H1 (cell line): ENCODE measurements at regions not wholly inside any gene's neighbourhood (a gene's known extent, or its start where the extent isn't known, plus 50 kb on each side); places are given as distances from the start of the nearest gene placed in this dataset.

ENCODE experiments used
- CTCF ChIA-PET: fragments of 300-600 bp; sonication (Branson Sonifier 250); formaldehyde crosslinking; loops from one replicate; lab custom pipeline; 2021; ENCODE audit not compliant: partially characterized antibody; lab: Charles Lee
- POLR2A ChIA-PET: fragments of 300-600 bp; sonication (Branson Sonifier 250); formaldehyde crosslinking; loops from one replicate; lab custom pipeline; 2021; ENCODE audit warnings: inconsistent platforms; ENCODE audit not compliant: partially characterized antibody; lab: Charles Lee
- DNase-seq, 2 experiments: peaks; one replicate each; pipeline versions ENCODE4 v3.0.0 to v3.0.0-alpha.2; 2010 to 2022; ENCODE audit warnings: low spot score in 2 of 2, low read depth in 1 of 2, mixed read lengths in 1 of 2
- FAIRE-seq: peaks from 2 replicates; lab custom pipeline; 2011; peaks lifted over from hg19 to GRCh38; lab: Jason Lieb, UNC
- H2AFZ ChIP-seq: 2 replicates; pipeline ENCODE4 v1.8.1; 2012; ENCODE audit warnings: low read length, inconsistent platforms
- H2AK5ac ChIP-seq: 2 replicates; pipeline ENCODE4 v1.6.1; 2013; ENCODE audit warnings: low read depth, low read length
- H2BK120ac ChIP-seq: replicated peaks from 2 replicates; pipeline ENCODE3; 2013; ENCODE audit warnings: low read depth, low read length, inconsistent platforms
- H2BK12ac ChIP-seq: 2 replicates; pipeline ENCODE4 v1.6.1; 2013; ENCODE audit warnings: low read depth, low read length
- H2BK15ac ChIP-seq: 2 replicates; pipeline ENCODE4 v1.6.1; 2013; ENCODE audit warnings: low read length
- H2BK20ac ChIP-seq: 2 replicates; pipeline ENCODE4 v1.6.1; 2013; ENCODE audit warnings: low read length
- H2BK5ac ChIP-seq: 2 replicates; pipeline ENCODE4 v1.6.1; 2013; ENCODE audit warnings: low read depth, low read length
- H3K14ac ChIP-seq: 2 replicates; pipeline ENCODE4 v1.6.1; 2013; ENCODE audit warnings: inconsistent platforms; ENCODE audit not compliant: insufficient read length
- H3K18ac ChIP-seq: 2 replicates; pipeline ENCODE4 v1.6.1; 2013; ENCODE audit warnings: low read length; ENCODE audit errors: extremely low read depth
- H3K23ac ChIP-seq: 2 replicates; pipeline ENCODE4 v1.6.1; 2013; ENCODE audit warnings: inconsistent platforms; ENCODE audit not compliant: insufficient read length
- H3K23me2 ChIP-seq: 2 replicates; pipeline ENCODE4 v1.6.1; 2013; ENCODE audit warnings: low read depth, low read length
- H3K27ac ChIP-seq: 2 replicates; pipeline ENCODE4 v1.6.1; 2011; ENCODE audit warnings: low read depth, low read length, inconsistent platforms
- H3K27me3 ChIP-seq, 4 experiments: replicated peaks in 1 of 4; 1 replicate in 1 of 4; 2 replicates in 3 of 4; pipeline versions ENCODE4 v1.6.1 to v1.8.1; 2011 to 2013; ENCODE audit warnings: low read length in 3 of 4, mild to moderate bottlenecking in 3 of 4, inconsistent platforms in 2 of 4, mixed read lengths in 2 of 4, moderate library complexity in 1 of 4; ENCODE audit not compliant: control insufficient read depth in 3 of 4, insufficient read depth in 3 of 4; ENCODE audit errors: extremely low read depth in 1 of 4
- H3K36me3 ChIP-seq, 4 experiments: 2 replicates each; pipeline versions ENCODE4 v1.6.1 to v1.8.1; 2011 to 2013; ENCODE audit warnings: mild to moderate bottlenecking in 4 of 4, low read length in 3 of 4, moderate library complexity in 2 of 4, control low read depth in 1 of 4, inconsistent platforms in 1 of 4; ENCODE audit not compliant: insufficient read depth in 4 of 4, control insufficient read depth in 2 of 4
- H3K4ac ChIP-seq: replicated peaks from 2 replicates; pipeline ENCODE3; 2013; ENCODE audit warnings: low read length, low read depth, mixed read lengths, inconsistent platforms; ENCODE audit not compliant: insufficient read length
- H3K4me1 ChIP-seq, 4 experiments: replicated peaks in 1 of 4; 1 replicate in 1 of 4; 2 replicates in 3 of 4; pipeline versions ENCODE4 v1.6.1 to v1.8.1; 2011 to 2013; ENCODE audit warnings: low read length in 3 of 4, inconsistent platforms in 2 of 4, mixed read lengths in 1 of 4; ENCODE audit not compliant: insufficient read depth in 4 of 4, control insufficient read depth in 3 of 4
- H3K4me2 ChIP-seq, 2 experiments: 2 replicates each; pipeline versions ENCODE4 v1.6.1 to v1.8.1; 2011 to 2013; ENCODE audit warnings: low read depth in 2 of 2, low read length in 2 of 2, control low read depth in 1 of 2, inconsistent platforms in 1 of 2, mild to moderate bottlenecking in 1 of 2; ENCODE audit not compliant: insufficient read depth in 1 of 2
- H3K4me3 ChIP-seq, 4 experiments: fragments of 200-600, 300-600 bp in 1 of 4; sonication (generic), shearing (Covaris generic), sonication (Bioruptor Twin) in 1 of 4; 2 replicates each; pipeline versions ENCODE4 v1.5.1 to v1.8.1; 2011 to 2016; ENCODE audit warnings: low read length in 4 of 4, low read depth in 3 of 4, control low read depth in 2 of 4, inconsistent platforms in 2 of 4, mild to moderate bottlenecking in 2 of 4, mixed read lengths in 1 of 4, moderate library complexity in 1 of 4; ENCODE audit not compliant: insufficient read depth in 2 of 4; ENCODE audit errors: extremely low read depth in 1 of 4
- H3K56ac ChIP-seq: replicated peaks from 2 replicates; pipeline ENCODE3; 2013; ENCODE audit warnings: low read depth, mild to moderate bottlenecking, mixed read lengths, low read length, inconsistent platforms; ENCODE audit not compliant: insufficient read length
- H3K79me1 ChIP-seq: 2 replicates; pipeline ENCODE4 v1.6.1; 2013; ENCODE audit warnings: low read depth, low read length, control low read depth
- H3K79me2 ChIP-seq, 2 experiments: 2 replicates each; pipeline versions ENCODE4 v1.6.1 to v1.8.1; 2012 to 2013; ENCODE audit warnings: low read length in 2 of 2, mild to moderate bottlenecking in 2 of 2, inconsistent platforms in 1 of 2; ENCODE audit not compliant: insufficient read depth in 2 of 2, control insufficient read depth in 1 of 2
- H3K9ac ChIP-seq, 4 experiments: replicated peaks in 1 of 4; 1 replicate in 1 of 4; 2 replicates in 3 of 4; pipeline versions ENCODE4 v1.6.1 to v1.8.1; 2011 to 2013; ENCODE audit warnings: low read depth in 3 of 4, low read length in 3 of 4, control low read depth in 2 of 4, mild to moderate bottlenecking in 2 of 4, moderate library complexity in 2 of 4, inconsistent platforms in 1 of 4; ENCODE audit errors: extremely low read depth in 1 of 4
- H3K9me3 ChIP-seq, 2 experiments: 2 replicates each; pipeline versions ENCODE4 v1.6.1 to v1.8.1; 2012 to 2013; ENCODE audit warnings: mild to moderate bottlenecking in 2 of 2, moderate library complexity in 2 of 2, control low read depth in 1 of 2, inconsistent platforms in 1 of 2, low read depth in 1 of 2, low read length in 1 of 2, mixed read lengths in 1 of 2; ENCODE audit not compliant: insufficient read depth in 2 of 2
- H4K20me1 ChIP-seq, 2 experiments: replicated peaks in 1 of 2; 2 replicates each; pipeline versions ENCODE3 to v1.8.1; 2011 to 2013; ENCODE audit warnings: inconsistent platforms in 2 of 2, low read length in 2 of 2, mild to moderate bottlenecking in 1 of 2; ENCODE audit not compliant: insufficient read depth in 2 of 2, control insufficient read depth in 1 of 2
- H4K5ac ChIP-seq: 2 replicates; pipeline ENCODE4 v1.6.1; 2013; ENCODE audit warnings: low read length, low read depth, mixed read lengths, inconsistent platforms; ENCODE audit not compliant: insufficient read length
- H4K8ac ChIP-seq: 2 replicates; pipeline ENCODE4 v1.8.0; 2013; ENCODE audit warnings: mild to moderate bottlenecking, moderate library complexity, low read length, inconsistent platforms; ENCODE audit not compliant: insufficient read depth; ENCODE audit errors: extremely low read depth
- H4K91ac ChIP-seq: replicated peaks from 2 replicates; pipeline ENCODE3; 2013; ENCODE audit warnings: low read length, mixed read lengths, inconsistent platforms; ENCODE audit not compliant: insufficient read length
- ASH2L ChIP-seq: fragments of 200-600, 300-600 bp; sonication (generic); IDR thresholded peaks from one replicate; pipeline ENCODE4 v1.7.1; 2017; ENCODE audit warnings: low read length
- BCL11A ChIP-seq, 2 experiments: IDR thresholded peaks; one replicate each; pipeline ENCODE4 v1.6.1; 2011; ENCODE audit warnings: low read depth in 2 of 2, low read length in 2 of 2, mild to moderate bottlenecking in 2 of 2
- CBX8 ChIP-seq: fragments of 300-800, 300-1000 bp; sonication (generic); IDR thresholded peaks from 2 replicates; pipeline ENCODE4 v1.7.1; 2016; ENCODE audit warnings: low read depth, low read length, borderline replicate concordance
- CHD1 ChIP-seq: IDR thresholded peaks from 2 replicates; pipeline ENCODE4 v1.6.1; 2012; ENCODE audit warnings: low read depth, low read length, improper control_type of control experiment
- HDAC6 ChIP-seq: IDR thresholded peaks from one replicate; pipeline ENCODE4 v1.7.1; 2012; ENCODE audit warnings: low read depth, mild to moderate bottlenecking, inconsistent platforms, low read length, moderate library complexity
- POLR2AphosphoS5 ChIP-seq: IDR thresholded peaks from 2 replicates; pipeline ENCODE4 v1.6.1; 2011; ENCODE audit warnings: low read depth, low read length
- SP1 ChIP-seq: IDR thresholded peaks from 2 replicates; pipeline ENCODE4 v1.6.1; 2011; ENCODE audit warnings: low read depth, low read length
- TEAD4 ChIP-seq: IDR thresholded peaks from 2 replicates; pipeline ENCODE4 v1.6.1; 2012; ENCODE audit warnings: low read depth, low read length, inconsistent platforms, mixed read lengths
- whole genome bisulfite sequencing, 2 experiments: shearing (Covaris generic) in 1 of 2; methylation state at CpG; one replicate each; pipeline versions ENCODE4 v1.1.6 to v1.1.7; 2013 to 2015; ENCODE audit warnings: low lambda C conversion rate in 2 of 2, mixed read lengths in 2 of 2, inconsistent platforms in 1 of 2, low coverage in 1 of 2, missing lambda C conversion rate in 1 of 2; ENCODE audit not compliant: insufficient replicate concordance in 2 of 2, insufficient coverage in 1 of 2, insufficient read length in 1 of 2; ENCODE audit errors: extremely low coverage in 1 of 2, missing lambda C conversion rate in 1 of 2; 5-methylcytosine and 5-hydroxymethylcytosine counted together

- H3K9ac ChIP-seq: no peak overlapping the region
- H2BK120ac ChIP-seq: no peak overlapping the region
- 82% methylated on average over 7 of the region's 7 CpGs; no CpG with 5 or more reads in 1 of the 2 experiments for WGBS, 2 experiments
- no peaks in the 10 kb centered on the region for H3K36me3 ChIP-seq
- H3K4me1 ChIP-seq: no peaks in the 10 kb centered on the region; a peak in 3 of 7 replicates
- H3K79me2 ChIP-seq: no peaks in the 10 kb centered on the region
- no peak overlapping the region for H2BK5ac ChIP-seq
- no peak overlapping the region for H4K8ac ChIP-seq
- ChIA-PET POLR2A (no interaction called here), CTCF (interaction anchor here (0.6 to 4.2 kb wide), 9 partner anchors 9 to 373 kb away, joined by 3 to 20 read pairs (median 4); no protein-coding TSS in a partner anchor)
- no peak overlapping the region for H2BK20ac ChIP-seq
- H3K56ac ChIP-seq: no peak overlapping the region
- no peak for DNase-seq
- no peaks in the 10 kb centered on the region for H3K79me1 ChIP-seq
- H2BK15ac ChIP-seq: no peak overlapping the region
- no peak overlapping the region for H3K4me2 ChIP-seq
- H3K23ac ChIP-seq: no peak overlapping the region
- no peak overlapping the region for H2BK12ac ChIP-seq
- H4K5ac ChIP-seq: no peak overlapping the region
- no peak overlapping the region for H3K4me3 ChIP-seq
- H2AK5ac ChIP-seq: no peak overlapping the region
- FAIRE-seq: no peak
- TF ChIP-seq POLR2AphosphoS5 (no peak), CBX8 (no peak), SP1 (no peak), TEAD4 (no peak), ASH2L (no peak), HDAC6 (no peak), CHD1 (no peak), BCL11A (IDR thresholded peaks at IDR 0.05; ENCODE audit: low read depth in 2 of 2, low read length in 2 of 2) (no peak)
- H3K18ac ChIP-seq: no peak overlapping the region
- H3K14ac ChIP-seq: no peak overlapping the region
- no peak overlapping the region for H3K27ac ChIP-seq
- H3K23me2 ChIP-seq: no peaks in the 10 kb centered on the region
- peaks cover 0 to under 1% of the 10 kb centered on the region in 2 experiments; a peak in 1 of 4 replicates for H3K9me3 ChIP-seq
- H2AFZ ChIP-seq: no peak overlapping the region
- no peak overlapping the region for H4K91ac ChIP-seq
- H3K27me3 ChIP-seq: no peaks in the 10 kb centered on the region
- H3K4ac ChIP-seq: no peak overlapping the region
- H4K20me1 ChIP-seq: no peaks in the 10 kb centered on the region
Measured at GRCh38 chr22:44366372-44367300, 53.9 kb upstream of the SHISAL1 start.
